ENCODE measurements at regions not wholly inside any gene's neighbourhood (a gene's known extent, or its start where the extent isn't known, plus 50 kb on each side); places are given as distances from the start of the nearest gene placed in this dataset.

GRCh38 chr3:145899241-145899640, 261.7 kb downstream of the PLOD2 start:
- no peak for TF ChIP-seq CTCF (IDR thresholded peaks at IDR 0.05)
- TF ChIP-seq POLR2AphosphoS5 (IDR thresholded peaks at IDR 0.05) = no peak
- no peak for TF ChIP-seq POLR2A (IDR thresholded peaks at IDR 0.05)

Data from breast epithelium (tissue), 3 donors.